ENCODE measurements at regions not wholly inside any gene's neighbourhood (a gene's known extent, or its start where the extent isn't known, plus 50 kb on each side); places are given as distances from the start of the nearest gene placed in this dataset.
A peak's percentile ranks its signal among the peaks of the same experiment; 100 is the strongest.

DNA sequence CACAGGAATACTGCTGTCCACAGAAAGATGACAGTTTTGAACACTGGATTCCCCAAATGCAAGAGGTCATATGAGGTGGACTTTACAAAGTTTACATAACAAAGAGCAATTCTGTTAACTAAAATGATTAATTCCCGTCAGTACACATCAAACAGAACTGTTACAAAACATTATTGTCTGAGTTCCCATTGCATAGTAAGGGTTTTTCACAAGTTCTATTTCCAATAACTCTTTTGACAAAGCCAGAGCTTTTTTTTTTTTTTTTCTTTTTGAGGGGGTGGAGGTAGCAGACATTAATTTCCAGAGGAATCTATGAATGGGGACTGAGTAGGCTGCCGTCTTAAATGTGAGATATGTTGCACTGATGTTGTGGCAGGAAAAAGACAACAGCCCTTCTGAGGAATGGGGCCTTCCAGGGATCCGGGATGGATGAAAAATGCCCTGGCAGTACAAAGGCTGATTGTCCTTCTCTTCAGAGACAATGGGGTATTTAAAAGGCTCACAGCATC, 178.1 kb upstream of the KBTBD8 start:
- H3K9me3 ChIP-seq (ENCODE audit: insufficient read depth in 2 of 2, low read depth in 1 of 2, low read length in 1 of 2), result no peaks in the 10 kb centered on the region
- no peak overlapping the region for H3K9ac ChIP-seq (replicated peaks in 1 of 4; ENCODE audit: extremely low read depth in 1 of 4, low read depth in 3 of 4, low read length in 3 of 4)
- no peaks in the 10 kb centered on the region for H3K79me2 ChIP-seq (ENCODE audit: control insufficient read depth in 1 of 2, insufficient read depth in 2 of 2, low read length in 2 of 2)
- no peaks in the 10 kb centered on the region for H3K36me3 ChIP-seq (ENCODE audit: control insufficient read depth in 2 of 4, insufficient read depth in 4 of 4, low read length in 3 of 4)
- H3K4me2 ChIP-seq (ENCODE audit: insufficient read depth in 1 of 2, low read depth in 2 of 2, low read length in 2 of 2), result no peak overlapping the region
- no peak overlapping the region for H4K91ac ChIP-seq (replicated peaks; ENCODE audit: insufficient read length, low read length)
- ChIA-PET POLR2A (ENCODE audit: partially characterized antibody) (no interaction called here), CTCF (ENCODE audit: partially characterized antibody) (interaction anchor here (0.6 to 3.7 kb wide), 5 partner anchors 329 to 411 kb away, joined by 3 to 42 read pairs (median 3); no protein-coding TSS in a partner anchor)
- no peak overlapping the region for H2BK12ac ChIP-seq (ENCODE audit: low read depth, low read length)
- no peak overlapping the region for H3K4me3 ChIP-seq (ENCODE audit: extremely low read depth in 1 of 4, insufficient read depth in 2 of 4, low read depth in 3 of 4, low read length in 4 of 4)
- H4K5ac ChIP-seq (ENCODE audit: insufficient read length, low read depth, low read length), result no peak overlapping the region
- peak overlapping the region; percentile 24; the same call in 1 of the 2 replicates for H2BK20ac ChIP-seq (ENCODE audit: low read length)
- H3K4me1 ChIP-seq (replicated peaks in 1 of 4; ENCODE audit: control insufficient read depth in 3 of 4, insufficient read depth in 4 of 4, low read length in 3 of 4), result peaks cover 1 to 11% (median 7%) of the 10 kb centered on the region in 4 experiments; a peak in 6 of 7 replicates
- H2BK15ac ChIP-seq (ENCODE audit: low read length), result no peak overlapping the region
- no peaks in the 10 kb centered on the region for H3K23me2 ChIP-seq (ENCODE audit: low read depth, low read length)
- WGBS, 2 experiments (ENCODE audit: extremely low coverage in 1 of 2, insufficient coverage in 1 of 2, insufficient read length in 1 of 2, insufficient replicate concordance in 2 of 2, low coverage in 1 of 2, low lambda C conversion rate in 2 of 2, missing lambda C conversion rate in 1 of 2), result 72% methylated on average over 3 of the region's 3 CpGs; no CpG with 5 or more reads in 1 of the 2 experiments
- DNase-seq (ENCODE audit: low read depth in 1 of 2, low spot score in 2 of 2) (no peak), FAIRE-seq (no peak)
- H3K27me3 ChIP-seq (replicated peaks in 1 of 4; ENCODE audit: control insufficient read depth in 3 of 4, extremely low read depth in 1 of 4, insufficient read depth in 3 of 4, low read length in 3 of 4), result no peaks in the 10 kb centered on the region
- no peak overlapping the region for H3K18ac ChIP-seq (ENCODE audit: extremely low read depth, low read length)
- no peak overlapping the region for H2AFZ ChIP-seq (ENCODE audit: low read length)
- H3K14ac ChIP-seq (ENCODE audit: insufficient read length), result no peak overlapping the region
- no peaks in the 10 kb centered on the region; the same call in 1 of the 2 replicates for H3K79me1 ChIP-seq (ENCODE audit: low read depth, low read length)
- no peak overlapping the region for H3K4ac ChIP-seq (replicated peaks; ENCODE audit: insufficient read length, low read depth, low read length)
- H2BK120ac ChIP-seq (replicated peaks; ENCODE audit: low read depth, low read length), result no peak overlapping the region
- no peak overlapping the region for H3K56ac ChIP-seq (replicated peaks; ENCODE audit: insufficient read length, low read depth, low read length)
- no peak overlapping the region for H3K27ac ChIP-seq (ENCODE audit: low read depth, low read length)
- H4K20me1 ChIP-seq (replicated peaks in 1 of 2; ENCODE audit: control insufficient read depth in 1 of 2, insufficient read depth in 2 of 2, low read length in 2 of 2), result no peaks in the 10 kb centered on the region
- no peak overlapping the region for H3K23ac ChIP-seq (ENCODE audit: insufficient read length)
- no peak overlapping the region for H2AK5ac ChIP-seq (ENCODE audit: low read depth, low read length)
- H2BK5ac ChIP-seq (ENCODE audit: low read depth, low read length), result no peak overlapping the region
- H4K8ac ChIP-seq (ENCODE audit: extremely low read depth, insufficient read depth, low read length), result no peak overlapping the region
- TF ChIP-seq SUZ12 (IDR thresholded peaks at IDR 0.05; ENCODE audit: low read length) (no peak), CHD2 (IDR thresholded peaks at IDR 0.05; ENCODE audit: low read length) (no peak), FOSL1 (IDR thresholded peaks at IDR 0.05; ENCODE audit: insufficient read depth, low read depth, low read length) (no peak), CBX8 (IDR thresholded peaks at IDR 0.05; ENCODE audit: borderline replicate concordance, low read depth, low read length) (no peak), BRCA1 (IDR thresholded peaks at IDR 0.05; ENCODE audit: low read depth, low read length) (no peak), SIN3A (conservative IDR thresholded peaks at IDR 0.05 in 1 of 2, IDR thresholded peaks at IDR 0.05 in 1 of 2; ENCODE audit: low read depth in 1 of 2, low read length in 2 of 2) (no peak), RAD21 (IDR thresholded peaks at IDR 0.05 in 1 of 2, conservative IDR thresholded peaks at IDR 0.05 in 1 of 2; ENCODE audit: low read depth in 2 of 2, low read length in 2 of 2) (0 out of 4 replicates have a peak, but pooled peaks of 1 of the 2 experiments have one; percentile 3), TBP (IDR thresholded peaks at IDR 0.05; ENCODE audit: low read depth, low read length) (peak; percentile 77)
- TF ChIP-seq, protein P1, sequence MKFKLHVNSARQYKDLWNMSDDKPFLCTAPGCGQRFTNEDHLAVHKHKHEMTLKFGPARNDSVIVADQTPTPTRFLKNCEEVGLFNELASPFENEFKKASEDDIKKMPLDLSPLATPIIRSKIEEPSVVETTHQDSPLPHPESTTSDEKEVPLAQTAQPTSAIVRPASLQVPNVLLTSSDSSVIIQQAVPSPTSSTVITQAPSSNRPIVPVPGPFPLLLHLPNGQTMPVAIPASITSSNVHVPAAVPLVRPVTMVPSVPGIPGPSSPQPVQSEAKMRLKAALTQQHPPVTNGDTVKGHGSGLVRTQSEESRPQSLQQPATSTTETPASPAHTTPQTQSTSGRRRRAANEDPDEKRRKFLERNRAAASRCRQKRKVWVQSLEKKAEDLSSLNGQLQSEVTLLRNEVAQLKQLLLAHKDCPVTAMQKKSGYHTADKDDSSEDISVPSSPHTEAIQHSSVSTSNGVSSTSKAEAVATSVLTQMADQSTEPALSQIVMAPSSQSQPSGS (IDR thresholded peaks at IDR 0.05; ENCODE audit: low read length), result no peak
- TF ChIP-seq, protein P2, sequence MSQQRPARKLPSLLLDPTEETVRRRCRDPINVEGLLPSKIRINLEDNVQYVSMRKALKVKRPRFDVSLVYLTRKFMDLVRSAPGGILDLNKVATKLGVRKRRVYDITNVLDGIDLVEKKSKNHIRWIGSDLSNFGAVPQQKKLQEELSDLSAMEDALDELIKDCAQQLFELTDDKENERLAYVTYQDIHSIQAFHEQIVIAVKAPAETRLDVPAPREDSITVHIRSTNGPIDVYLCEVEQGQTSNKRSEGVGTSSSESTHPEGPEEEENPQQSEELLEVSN (IDR thresholded peaks at IDR 0.05), result no peak

Data from H1 (cell line).